Liver (tissue), 8 donors: ENCODE measurements at regions not wholly inside any gene's neighbourhood (a gene's known extent, or its start where the extent isn't known, plus 50 kb on each side); places are given as distances from the start of the nearest gene placed in this dataset.

Experiments used
- DNase-seq: peaks from one replicate; pipeline ENCODE4 v3.0.0-alpha.2; 2017; ENCODE audit warnings: low spot score
- H3K27ac ChIP-seq, 2 donors: one replicate each; pipeline ENCODE4 v1.7.0; 2013; ENCODE audit warnings: inconsistent platforms in 2 of 2, low read length in 2 of 2, control low read depth in 1 of 2, low read depth in 1 of 2, mild to moderate bottlenecking in 1 of 2
- H3K27me3 ChIP-seq, 4 donors: one replicate each; pipeline versions ENCODE4 v1.6.1 to v1.7.0; 2013; ENCODE audit warnings: low read length in 3 of 4, inconsistent platforms in 1 of 4, mild to moderate bottlenecking in 1 of 4, moderate library complexity in 1 of 4; ENCODE audit not compliant: control insufficient read depth in 4 of 4, insufficient read depth in 4 of 4
- H3K36me3 ChIP-seq, 4 donors: one replicate each; pipeline versions ENCODE4 v1.6.1 to v1.7.0; 2013; ENCODE audit warnings: low read length in 3 of 4, mild to moderate bottlenecking in 3 of 4, low read depth in 1 of 4, moderate library complexity in 1 of 4; ENCODE audit not compliant: control insufficient read depth in 4 of 4, insufficient read depth in 3 of 4
- H3K4me1 ChIP-seq, 4 donors: one replicate each; pipeline versions ENCODE4 v1.6.1 to v1.7.0; 2013; ENCODE audit warnings: low read length in 3 of 4, mild to moderate bottlenecking in 3 of 4, moderate library complexity in 1 of 4; ENCODE audit not compliant: control insufficient read depth in 4 of 4, insufficient read depth in 4 of 4
- H3K4me3 ChIP-seq, 3 donors: one replicate each; pipeline versions ENCODE4 v1.6.1 to v1.7.0; 2013; ENCODE audit warnings: low read length in 3 of 3, control low read depth in 1 of 3, low read depth in 1 of 3, mild to moderate bottlenecking in 1 of 3
- H3K9ac ChIP-seq, 2 donors: one replicate each; pipeline ENCODE4 v1.7.0; 2013; ENCODE audit warnings: low read length in 2 of 2, mild to moderate bottlenecking in 2 of 2, moderate library complexity in 2 of 2, control low read depth in 1 of 2, low read depth in 1 of 2
- H3K9me3 ChIP-seq, 4 donors: one replicate each; pipeline versions ENCODE4 v1.6.1 to v1.7.0; 2013; ENCODE audit warnings: low read length in 3 of 4; ENCODE audit not compliant: control insufficient read depth in 4 of 4
- CTCF ChIP-seq: fragments of 150-350 bp; IDR thresholded peaks from 2 replicates; pipeline ENCODE4 v1.5.1; 2017; ENCODE audit warnings: improper control_type of control experiment, low read depth, low read length; ENCODE audit not compliant: missing input control
- EGR1 ChIP-seq, 2 donors: IDR thresholded peaks; 2 replicates each; pipeline ENCODE4 v1.6.1; 2016 to 2018; ENCODE audit warnings: antibody characterized with exemption in 2 of 2, low read depth in 2 of 2
- FOXA1 ChIP-seq: IDR thresholded peaks from 2 replicates; pipeline ENCODE4 v1.6.1; 2016; ENCODE audit warnings: antibody characterized with exemption
- FOXA2 ChIP-seq: IDR thresholded peaks from 2 replicates; pipeline ENCODE4 v1.6.1; 2016; ENCODE audit warnings: antibody characterized with exemption
- GABPA ChIP-seq, 2 donors: IDR thresholded peaks in 1 of 2; conservative IDR thresholded peaks in 1 of 2; 2 replicates each; pipeline ENCODE4 v1.6.1; 2016; ENCODE audit warnings: antibody characterized with exemption in 2 of 2, mild to moderate bottlenecking in 1 of 2, moderate library complexity in 1 of 2
- HNF4A ChIP-seq, 2 donors: conservative IDR thresholded peaks; 2 replicates each; pipeline ENCODE4 v1.6.1; 2016; ENCODE audit warnings: antibody characterized with exemption in 2 of 2, mild to moderate bottlenecking in 2 of 2
- HNF4G ChIP-seq: IDR thresholded peaks from 2 replicates; pipeline ENCODE4 v1.6.1; 2016; ENCODE audit warnings: antibody characterized with exemption
- JUND ChIP-seq, 2 donors: IDR thresholded peaks; 2 replicates each; pipeline ENCODE4 v1.6.1; 2016; ENCODE audit warnings: antibody characterized with exemption in 2 of 2
- MAX ChIP-seq: IDR thresholded peaks from 2 replicates; pipeline ENCODE4 v1.6.1; 2016; ENCODE audit warnings: antibody characterized with exemption
- NR2F2 ChIP-seq: IDR thresholded peaks from 2 replicates; pipeline ENCODE4 v1.6.1; 2016; ENCODE audit warnings: antibody characterized with exemption
- RAD21 ChIP-seq, 2 donors: IDR thresholded peaks; 2 replicates each; pipeline ENCODE4 v1.6.1; 2016; ENCODE audit warnings: antibody characterized with exemption in 2 of 2, mild to moderate bottlenecking in 2 of 2
- REST ChIP-seq: IDR thresholded peaks from 2 replicates; pipeline ENCODE4 v1.6.1; 2016; ENCODE audit warnings: antibody characterized with exemption, mild to moderate bottlenecking
- RXRA ChIP-seq, 2 donors: IDR thresholded peaks; 2 replicates each; pipeline ENCODE4 v1.6.1; 2017 to 2018; ENCODE audit warnings: antibody characterized with exemption in 2 of 2, mild to moderate bottlenecking in 1 of 2
- SP1 ChIP-seq: IDR thresholded peaks from 2 replicates; pipeline ENCODE4 v1.6.1; 2018; ENCODE audit warnings: antibody characterized with exemption, mild to moderate bottlenecking
- TAF1 ChIP-seq: conservative IDR thresholded peaks from 2 replicates; pipeline ENCODE4 v1.6.1; 2016; ENCODE audit warnings: antibody characterized with exemption, mild to moderate bottlenecking
- YY1 ChIP-seq: IDR thresholded peaks from 2 replicates; pipeline ENCODE4 v1.6.1; 2016; ENCODE audit warnings: antibody characterized with exemption, mild to moderate bottlenecking
- ZBTB33 ChIP-seq: IDR thresholded peaks from 2 replicates; pipeline ENCODE4 v1.6.1; 2016; ENCODE audit warnings: antibody characterized with exemption
- WGBS: extraction: QIAGEN DNeasy Blood & Tissue Kit; methylation state at CpG from one replicate; pipeline ENCODE4 v1.1.7; 2013; 5-methylcytosine and 5-hydroxymethylcytosine counted together
- donor health status: healthy.
- donor health status: healthy.
- donor health status: healthy.
- donor health status: healthy.
- donor health status: healthy.

GRCh38 chr21:29240136-29240535, 58.6 kb upstream of the BACH1 start:
- no peak for DNase-seq
- no peak overlapping the region for H3K27ac ChIP-seq
- no peak for TF ChIP-seq REST
- no peak for TF ChIP-seq FOXA1
- no peak for TF ChIP-seq ZBTB33
- TF ChIP-seq JUND (IDR thresholded peaks at IDR 0.05): no peak
- no peak for TF ChIP-seq MAX
- TF ChIP-seq RAD21 (IDR thresholded peaks at IDR 0.05): no peak
- TF ChIP-seq SP1: no peak
- H3K36me3 ChIP-seq: no peaks in the 10 kb centered on the region
- H3K9me3 ChIP-seq: no peaks in the 10 kb centered on the region
- H3K27me3 ChIP-seq: no peaks in the 10 kb centered on the region
- peaks cover 0 to 15% (median 9%) of the 10 kb centered on the region in 4 donors for H3K4me1 ChIP-seq
- H3K4me3 ChIP-seq: no peak overlapping the region
- H3K9ac ChIP-seq: no peak overlapping the region
- WGBS: 94% methylated on average over 1 of the region's 1 CpG

GRCh38 chr21:29242201-29242600, 56.5 kb upstream of the BACH1 start:
- no peak overlapping the region for H3K4me3 ChIP-seq
- DNase-seq: no peak
- H3K9me3 ChIP-seq: no peaks in the 10 kb centered on the region
- H3K4me1 ChIP-seq: peaks cover 0 to 13% (median 8%) of the 10 kb centered on the region in 4 donors
- H3K27me3 ChIP-seq: no peaks in the 10 kb centered on the region
- H3K27ac ChIP-seq: no peak overlapping the region
- no peaks in the 10 kb centered on the region for H3K36me3 ChIP-seq
- no peak overlapping the region for H3K9ac ChIP-seq
- TF ChIP-seq ZBTB33 (no peak), TAF1 (no peak), YY1 (no peak), CTCF (no peak), REST (no peak), NR2F2 (no peak), RAD21 (IDR thresholded peaks at IDR 0.05) (no peak), RXRA (IDR thresholded peaks at IDR 0.05) (no peak), JUND (IDR thresholded peaks at IDR 0.05) (no peak), MAX (no peak), GABPA (IDR thresholded peaks at IDR 0.05 in 1 of 2, conservative IDR thresholded peaks at IDR 0.05 in 1 of 2) (no peak), HNF4A (conservative IDR thresholded peaks at IDR 0.05) (no peak), FOXA1 (no peak), EGR1 (IDR thresholded peaks at IDR 0.05; ENCODE audit: low read depth in 2 of 2) (no peak), HNF4G (no peak), SP1 (no peak), FOXA2 (no peak)
